ENCODE measurements at regions not wholly inside any gene's neighbourhood (a gene's known extent, or its start where the extent isn't known, plus 50 kb on each side); places are given as distances from the start of the nearest gene placed in this dataset.

- no peak for TF ChIP-seq POLR2AphosphoS5 (IDR thresholded peaks at IDR 0.05)
- no peak for TF ChIP-seq POLR2A (IDR thresholded peaks at IDR 0.05)
- TF ChIP-seq CTCF (IDR thresholded peaks at IDR 0.05), result no peak
- no peak for TF ChIP-seq EP300 (IDR thresholded peaks at IDR 0.05)
These were observed 668.1 kb downstream of the SLC16A7 start for GRCh38 chr12:60263836-60264493.
